OCI-LY3 (cell line): ENCODE measurements at regions not wholly inside any gene's neighbourhood (a gene's known extent, or its start where the extent isn't known, plus 50 kb on each side); places are given as distances from the start of the nearest gene placed in this dataset.

Experiments used
- CTCF ChIP-seq: fragments of 200-600, 300-600 bp; sonication (generic); IDR thresholded peaks from 2 replicates; pipeline ENCODE4 v1.5.1; 2014; ENCODE audit warnings: antibody characterized with exemption, low read length, low read depth
- EZH2phosphoT487 ChIP-seq: fragments of 200-600 bp; shearing (Covaris generic); IDR thresholded peaks from 2 replicates; pipeline ENCODE4 v1.6.1; 2018; ENCODE audit warnings: antibody characterized with exemption, mixed run types, low read depth

GRCh38 chr6:86122086-86122485 lies 479.4 kb upstream of the SYNCRIP start:
- TF ChIP-seq EZH2phosphoT487 (no peak), CTCF (no peak)
